GM23248 (cell line): ENCODE measurements at regions not wholly inside any gene's neighbourhood (a gene's known extent, or its start where the extent isn't known, plus 50 kb on each side); places are given as distances from the start of the nearest gene placed in this dataset.

Experiments used
- DNase-seq: peaks from one replicate; pipeline ENCODE4 v3.0.0-alpha.2; 2015
- H2AFZ ChIP-seq: fragments of 200-600 bp; sonication (generic); 2 replicates; pipeline ENCODE4 v1.6.1; 2016; ENCODE audit warnings: antibody characterized with exemption
- H3F3A ChIP-seq: fragments of 200-600 bp; sonication (generic); 2 replicates; pipeline ENCODE4 v1.6.1; 2016; ENCODE audit warnings: mild to moderate bottlenecking, antibody characterized with exemption, mixed run types; ENCODE audit not compliant: insufficient read depth
- H3K27ac ChIP-seq: fragments of 200-600 bp; sonication (generic); 2 replicates; pipeline ENCODE4 v1.5.1; 2016; ENCODE audit warnings: mild to moderate bottlenecking
- H3K27me3 ChIP-seq: fragments of 200-600 bp; sonication (generic); replicated peaks from 2 replicates; pipeline ENCODE4 v1.6.1; 2016; ENCODE audit warnings: mild to moderate bottlenecking; ENCODE audit not compliant: insufficient read depth
- H3K36me3 ChIP-seq: fragments of 200-600 bp; sonication (generic); 2 replicates; pipeline ENCODE4 v1.6.1; 2016; ENCODE audit warnings: low read depth, mild to moderate bottlenecking
- H3K4me1 ChIP-seq: fragments of 200-600 bp; sonication (generic); 2 replicates; pipeline ENCODE4 v1.6.1; 2016; ENCODE audit warnings: mild to moderate bottlenecking; ENCODE audit not compliant: insufficient read depth
- H3K4me2 ChIP-seq: fragments of 200-600 bp; sonication (generic); one replicate; pipeline ENCODE4 v1.6.1; 2016; ENCODE audit warnings: mild to moderate bottlenecking; ENCODE audit not compliant: unreplicated experiment
- H3K4me3 ChIP-seq: fragments of 200-600 bp; sonication (generic); 2 replicates; pipeline ENCODE4 v1.5.1; 2016; ENCODE audit warnings: mild to moderate bottlenecking
- H3K79me2 ChIP-seq: fragments of 200-600 bp; sonication (generic); 2 replicates; pipeline ENCODE4 v1.6.1; 2016; ENCODE audit warnings: mild to moderate bottlenecking; ENCODE audit not compliant: insufficient read depth
- H3K9ac ChIP-seq: fragments of 200-600 bp; sonication (generic); 2 replicates; pipeline ENCODE4 v1.6.1; 2016; ENCODE audit warnings: mild to moderate bottlenecking
- H3K9me2 ChIP-seq: fragments of 200-600 bp; sonication (generic); 2 replicates; pipeline ENCODE4 v1.6.1; 2016; ENCODE audit warnings: mixed run types, mild to moderate bottlenecking, moderate library complexity; ENCODE audit not compliant: insufficient read depth
- H3K9me3 ChIP-seq: fragments of 200-600 bp; sonication (generic); one replicate; pipeline ENCODE4 v1.6.1; 2017; ENCODE audit warnings: low read depth
- H4K20me1 ChIP-seq: fragments of 200-600 bp; sonication (generic); 2 replicates; pipeline ENCODE4 v1.6.0; 2016; ENCODE audit not compliant: insufficient read depth
- EZH2 ChIP-seq: fragments of 200-600 bp; sonication (generic); IDR thresholded peaks from 2 replicates; pipeline ENCODE4 v1.6.1; 2018; ENCODE audit warnings: antibody characterized with exemption, mild to moderate bottlenecking; ENCODE audit not compliant: insufficient read depth, poor library complexity, severe bottlenecking
- EZH2phosphoT487 ChIP-seq: fragments of 200-600 bp; sonication (generic); IDR thresholded peaks from 2 replicates; pipeline ENCODE4 v1.6.1; 2018; ENCODE audit warnings: antibody characterized with exemption, moderate library complexity, mild to moderate bottlenecking, low read depth; ENCODE audit not compliant: insufficient read depth
- WGBS, 2 experiments: methylation state at CpG; one replicate each; pipeline ENCODE4 v1.1.6; 2015 to 2017; ENCODE audit warnings: low lambda C conversion rate in 2 of 2, low coverage in 1 of 2; ENCODE audit errors: missing lambda C conversion rate in 2 of 2; 5-methylcytosine and 5-hydroxymethylcytosine counted together
- in situ Hi-C: fragments of 300-500 bp; cut with MboI; formaldehyde crosslinking; loops from 2 replicates; pipeline ENCODE4 v1.15.0; 2020

- Histone ChIP-seq H4K20me1 (no peaks in the 10 kb centered on the region), H3K9me3 (no peaks in the 10 kb centered on the region), H3K9ac (no peak overlapping the region), H3K4me3 (no peak overlapping the region), H3K36me3 (no peaks in the 10 kb centered on the region), H3F3A (peaks cover 24% of the 10 kb centered on the region), H3K27me3 (no peaks in the 10 kb centered on the region), H3K79me2 (no peaks in the 10 kb centered on the region), H2AFZ (no peak overlapping the region), H3K4me2 (peak overlapping the region; percentile 99), H3K9me2 (no peaks in the 10 kb centered on the region), H3K27ac (no peak overlapping the region), H3K4me1 (peaks cover 23% of the 10 kb centered on the region)
- WGBS, 2 experiments, result 95% methylated on average over 5 of the region's 5 CpGs
- in situ Hi-C loops, result no loop called here
- no peak for DNase-seq
- TF ChIP-seq EZH2 (no peak), EZH2phosphoT487 (no peak)
Measured at GRCh38 chr9:88196142-88196790, 58.0 kb upstream of the SPATA31C2 start.

- Histone ChIP-seq H3K4me1 (peaks cover 18% of the 10 kb centered on the region), H2AFZ (no peak overlapping the region), H3K4me2 (no peak overlapping the region), H3K9me2 (no peaks in the 10 kb centered on the region), H3K9ac (no peak overlapping the region), H4K20me1 (no peaks in the 10 kb centered on the region), H3K27ac (no peak overlapping the region), H3K36me3 (no peaks in the 10 kb centered on the region), H3F3A (peaks cover 16% of the 10 kb centered on the region), H3K79me2 (no peaks in the 10 kb centered on the region), H3K4me3 (no peak overlapping the region), H3K9me3 (no peaks in the 10 kb centered on the region), H3K27me3 (no peaks in the 10 kb centered on the region)
- DNase-seq, result no peak
- TF ChIP-seq EZH2 (no peak), EZH2phosphoT487 (no peak)
- WGBS, 2 experiments, result 88 to 89% methylated on average over 6 of the region's 6 CpGs
- in situ Hi-C loops, result no loop called here
Measured at GRCh38 chr9:88193766-88194165, 55.5 kb upstream of the SPATA31C2 start.

- no peak overlapping the region for H3K9ac ChIP-seq
- H3K9me2 ChIP-seq, result no peaks in the 10 kb centered on the region
- peaks cover 2% of the 10 kb centered on the region for H3K4me1 ChIP-seq
- no peaks in the 10 kb centered on the region for H3K27me3 ChIP-seq
- no peak for TF ChIP-seq EZH2
- no peak for TF ChIP-seq EZH2phosphoT487
- H4K20me1 ChIP-seq, result no peaks in the 10 kb centered on the region
- no peak for DNase-seq
- no peak overlapping the region for H2AFZ ChIP-seq
- in situ Hi-C loops, result no loop called here
- H3K79me2 ChIP-seq, result no peaks in the 10 kb centered on the region
- no peak overlapping the region for H3K4me3 ChIP-seq
- H3K27ac ChIP-seq, result no peak overlapping the region
- WGBS, 2 experiments, result 50 to 58% methylated on average over 2 of the region's 2 CpGs
- H3K36me3 ChIP-seq, result no peaks in the 10 kb centered on the region
- no peak overlapping the region for H3K4me2 ChIP-seq
- no peaks in the 10 kb centered on the region for H3F3A ChIP-seq
- H3K9me3 ChIP-seq, result no peaks in the 10 kb centered on the region
Measured at GRCh38 chr9:88191456-88191855, 53.2 kb upstream of the SPATA31C2 start.

GRCh38 chr9:88189371-88189770 lies 51.1 kb upstream of the SPATA31C2 start:
- Histone ChIP-seq H3K36me3 (no peaks in the 10 kb centered on the region), H3F3A (no peaks in the 10 kb centered on the region), H4K20me1 (no peaks in the 10 kb centered on the region), H3K27ac (no peak overlapping the region), H2AFZ (no peak overlapping the region), H3K9ac (no peak overlapping the region), H3K4me3 (no peak overlapping the region), H3K9me3 (no peaks in the 10 kb centered on the region), H3K4me2 (no peak overlapping the region), H3K4me1 (no peaks in the 10 kb centered on the region), H3K79me2 (no peaks in the 10 kb centered on the region), H3K9me2 (no peaks in the 10 kb centered on the region), H3K27me3 (no peaks in the 10 kb centered on the region)
- in situ Hi-C loops, result no loop called here
- 70 to 74% methylated on average over 1 of the region's 1 CpG for WGBS, 2 experiments
- no peak for DNase-seq
- TF ChIP-seq EZH2, result no peak
- TF ChIP-seq EZH2phosphoT487, result no peak
